ENCODE measurements at regions not wholly inside any gene's neighbourhood (a gene's known extent, or its start where the extent isn't known, plus 50 kb on each side); places are given as distances from the start of the nearest gene placed in this dataset.

DNA sequence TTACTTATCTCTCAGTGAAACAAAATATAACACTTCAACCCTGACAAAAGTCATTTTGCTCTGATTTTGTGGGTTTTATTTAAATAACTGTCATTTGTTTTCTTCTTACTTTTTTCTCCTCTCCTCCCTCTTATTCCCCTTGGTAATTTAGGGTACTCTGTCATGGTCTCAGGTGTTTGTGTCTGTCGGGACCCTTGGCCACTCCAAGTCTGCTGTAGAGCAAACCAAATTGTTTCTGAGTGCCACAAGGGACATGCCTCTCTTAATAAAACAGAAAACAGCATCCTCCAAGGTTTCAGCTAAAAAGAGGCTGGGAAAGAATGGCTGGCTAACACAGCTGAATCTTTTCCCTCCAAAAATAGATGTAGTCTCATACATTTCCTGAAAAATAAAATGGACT, 573.1 kb upstream of the KLF12 start:
- no peak for DNase-seq

DNA sequence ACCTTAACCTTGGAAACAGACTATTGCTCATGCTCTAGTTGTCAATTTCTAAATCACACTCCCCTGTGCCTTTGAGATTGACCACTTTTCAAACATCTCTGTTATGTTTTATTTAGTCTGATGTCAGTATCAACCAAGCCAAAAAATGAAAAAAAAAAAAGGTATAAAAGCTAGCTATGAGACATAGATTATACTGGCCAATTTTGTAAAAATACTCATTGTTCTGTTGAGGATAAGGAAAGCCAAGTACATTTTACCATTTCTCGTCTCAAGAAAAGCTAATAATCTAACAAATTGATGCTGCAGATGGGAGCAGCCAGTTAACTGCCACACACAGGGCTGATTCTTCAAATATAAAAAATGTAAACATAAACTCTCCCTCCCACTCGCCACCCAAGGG, 572.6 kb upstream of the KLF12 start:
- no peak for DNase-seq

GRCh38 chr13:74705438-74705837, 571.2 kb upstream of the KLF12 start:
- DNase-seq = no peak

- no peak for DNase-seq
Measured at GRCh38 chr13:74703855-74704387, 569.7 kb upstream of the KLF12 start.

DNA sequence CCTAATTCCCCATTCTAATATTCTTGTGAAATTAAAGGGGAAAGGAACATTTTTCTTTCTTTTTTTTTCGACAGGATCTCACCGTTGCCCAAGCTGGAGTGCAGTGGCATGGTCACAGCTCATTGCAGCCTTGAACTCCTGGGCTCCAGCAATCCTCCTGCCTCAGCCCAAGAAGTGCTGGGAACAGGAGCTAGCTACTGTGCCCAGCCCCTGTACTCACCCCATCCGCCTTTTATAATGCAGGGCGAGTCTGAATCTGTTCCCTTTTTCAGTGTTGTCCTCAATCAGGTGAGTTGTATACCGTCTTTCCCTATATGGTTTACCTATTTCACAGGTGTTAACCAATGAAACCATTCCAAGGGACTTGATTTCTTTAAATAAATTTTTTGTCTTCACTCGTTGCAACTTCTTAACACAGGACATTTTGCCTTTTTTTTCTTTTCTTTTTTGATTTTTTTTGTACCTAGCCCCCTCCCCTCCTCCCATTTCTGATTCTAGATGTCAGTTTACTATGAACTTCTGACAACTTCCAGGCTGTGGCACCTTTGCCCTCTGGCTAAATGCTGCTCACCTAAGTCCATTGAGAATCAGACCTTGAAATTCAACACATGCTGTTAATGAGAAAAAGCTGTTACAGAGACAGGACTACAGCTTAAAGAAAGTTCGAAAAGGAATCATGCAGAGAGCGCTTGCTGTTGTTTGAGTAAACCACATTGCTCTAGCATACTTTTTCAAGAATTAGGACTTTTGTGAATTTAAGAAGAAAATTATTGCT, 562.1 kb upstream of the KLF12 start:
- no peak for DNase-seq

DNA sequence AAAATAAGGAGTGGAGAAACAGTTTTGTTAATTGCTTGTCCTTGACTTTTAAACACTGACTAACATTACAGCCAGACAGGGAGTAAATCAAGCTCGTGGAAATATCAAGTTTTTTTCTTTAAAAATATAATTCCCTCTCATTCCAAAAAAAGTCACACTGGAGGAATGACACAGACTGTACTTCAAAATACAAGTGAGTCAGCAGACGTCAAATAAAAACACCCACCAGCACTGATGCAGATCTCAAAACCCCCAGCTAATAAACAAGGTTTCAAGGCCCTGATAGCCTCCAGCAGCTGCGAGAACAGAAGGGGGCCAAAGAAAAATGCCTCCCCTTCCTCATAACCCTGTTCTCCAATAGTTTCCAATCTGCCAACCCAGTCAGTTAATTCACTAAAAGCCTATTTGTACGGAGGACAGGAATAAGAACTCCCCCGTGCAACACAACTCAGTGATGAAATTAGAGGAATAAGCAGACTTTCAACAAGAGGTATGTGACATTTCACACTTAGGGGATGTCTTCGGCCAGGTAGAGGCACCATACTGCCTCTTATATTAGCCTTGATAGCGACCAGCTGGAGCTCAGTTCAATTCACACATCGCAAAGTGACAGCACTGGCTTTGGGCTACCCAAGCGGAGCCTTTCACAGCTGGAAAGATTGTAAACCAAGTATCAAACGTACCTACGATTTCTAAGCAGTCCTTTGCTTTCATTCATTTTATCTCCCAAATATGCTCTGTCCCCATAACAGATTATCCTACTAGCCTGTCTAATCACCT, 561.0 kb upstream of the KLF12 start:
- no peak for DNase-seq

DNA sequence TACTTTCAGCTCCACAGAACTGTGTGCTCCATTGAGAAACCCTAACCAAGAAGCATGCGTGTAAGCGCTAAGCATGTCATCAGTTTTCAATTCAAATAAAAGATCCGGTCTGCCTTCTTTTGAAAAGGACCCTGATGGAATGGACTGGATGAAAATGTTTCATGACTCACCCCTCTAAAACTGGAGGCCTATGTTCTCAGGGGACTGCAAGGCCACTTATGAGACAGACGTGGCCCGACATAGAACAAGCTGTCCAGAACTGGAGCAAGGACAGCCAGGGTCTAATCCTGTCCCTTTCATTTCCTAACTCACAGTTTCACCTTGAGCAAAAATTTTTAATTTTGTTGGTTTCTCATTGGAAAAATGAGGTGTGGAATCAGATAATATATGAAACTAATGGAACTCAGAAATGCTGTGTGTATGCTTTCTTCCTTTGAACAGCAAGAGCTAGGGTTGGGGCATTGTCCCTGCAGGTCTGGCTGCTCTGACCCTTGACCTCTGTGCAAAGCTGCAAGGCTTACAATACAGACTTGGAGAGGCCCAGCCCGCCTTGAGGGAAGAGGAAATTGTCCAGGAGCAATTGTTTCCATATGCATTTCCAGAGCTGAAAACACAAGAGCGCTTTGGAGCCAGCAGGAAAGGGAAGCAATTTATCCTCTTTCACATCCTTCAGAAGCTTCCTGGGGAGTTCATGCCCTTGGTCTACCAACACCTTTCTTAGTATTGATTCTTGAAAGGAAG, 553.4 kb upstream of the KLF12 start:
- no peak for DNase-seq

DNA sequence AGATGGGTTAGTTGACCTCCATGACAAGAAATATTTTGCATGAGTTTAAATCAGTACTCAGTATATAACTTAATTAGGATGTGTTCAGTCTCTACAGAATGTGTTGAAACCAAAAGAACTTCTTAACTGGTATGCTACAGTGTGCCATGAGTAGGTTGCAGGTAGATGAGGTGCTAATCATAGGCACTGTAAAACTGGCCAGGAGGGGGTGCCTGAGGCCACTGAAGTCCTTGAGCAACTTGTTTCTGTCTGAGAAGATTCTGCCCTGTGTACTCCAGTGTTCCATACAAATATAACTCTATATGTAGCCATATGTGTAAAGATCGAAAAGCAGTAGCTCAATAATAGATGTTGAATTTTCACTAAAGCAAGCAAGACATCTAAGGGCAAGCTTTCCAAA, 549.2 kb upstream of the KLF12 start:
- DNase-seq = no peak

DNA sequence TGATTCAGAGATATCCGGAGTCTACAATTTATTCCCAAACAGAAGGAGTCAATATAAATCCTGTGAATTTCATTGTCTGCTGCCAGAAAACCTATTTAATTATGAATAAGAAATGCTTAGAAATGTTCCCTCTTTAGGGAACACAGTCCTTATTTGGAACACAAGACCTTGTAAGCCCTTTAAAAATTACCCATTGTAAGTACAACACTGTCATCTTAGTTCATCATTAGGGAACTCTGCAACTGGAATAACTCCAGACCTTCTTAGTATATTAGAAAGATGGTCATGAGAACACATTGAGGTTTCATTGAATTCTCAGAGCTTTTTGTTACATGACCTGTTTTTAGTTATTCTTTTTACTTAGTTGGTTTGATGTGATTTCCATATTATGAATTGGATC, 548.5 kb upstream of the KLF12 start:
- no peak for DNase-seq

GRCh38 chr13:74681891-74682290, 547.7 kb upstream of the KLF12 start:
- DNase-seq = no peak

- no peak for DNase-seq
Measured at GRCh38 chr13:74678308-74678965, 544.2 kb upstream of the KLF12 start.

- no peak for DNase-seq
Measured at GRCh38 chr13:74675972-74676371, 541.8 kb upstream of the KLF12 start.

- DNase-seq = no peak
Measured at GRCh38 chr13:74675182-74675581, 541.0 kb upstream of the KLF12 start.

DNA sequence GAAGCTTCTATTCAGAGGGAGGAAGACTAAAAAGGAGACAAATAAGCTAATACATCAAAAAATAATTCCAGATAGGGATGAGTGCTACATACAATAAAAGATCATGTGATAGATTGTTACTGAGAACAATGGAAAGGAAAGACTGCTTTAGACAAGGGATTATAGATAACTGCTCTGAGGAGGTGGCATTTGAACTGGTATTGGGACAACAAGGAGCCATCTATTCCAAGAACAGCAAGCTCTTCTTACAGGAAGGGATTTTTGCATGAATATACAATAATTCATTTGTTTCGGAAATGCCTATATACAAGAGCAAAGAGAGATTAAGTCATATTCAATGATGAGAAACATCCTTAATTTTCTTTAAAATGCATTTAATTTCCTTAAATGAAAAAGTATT, 540.5 kb upstream of the KLF12 start:
- DNase-seq = no peak

GRCh38 chr13:74669149-74669548, 534.9 kb upstream of the KLF12 start:
- no peak for DNase-seq

DNA sequence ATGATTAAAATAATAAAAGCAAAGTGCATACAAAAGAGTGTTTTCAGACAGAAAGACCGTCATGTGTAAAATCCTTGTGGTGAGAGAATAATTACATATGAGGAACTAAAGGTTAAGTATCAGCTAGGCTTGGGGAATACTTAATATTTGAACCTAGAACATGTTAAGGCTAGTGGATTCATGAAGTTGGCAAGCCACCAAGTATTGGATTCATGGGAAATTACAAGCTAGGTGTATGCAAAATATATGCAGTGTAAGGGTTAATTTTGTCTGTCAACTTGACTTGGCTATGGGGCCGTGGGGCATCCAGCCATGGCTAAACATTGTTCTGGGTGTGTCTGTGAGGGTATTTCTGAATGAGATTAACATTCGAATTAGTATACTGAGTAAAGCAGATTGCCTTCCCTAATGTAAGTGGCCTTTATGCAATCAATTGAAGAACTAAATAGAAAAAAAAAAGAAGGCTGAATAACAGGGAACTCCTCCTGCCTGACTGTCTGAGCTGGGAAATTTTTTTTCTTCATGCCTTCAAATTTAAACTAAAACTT, 533.5 kb upstream of the KLF12 start:
- DNase-seq = no peak

GRCh38 chr13:74662905-74663304, 528.7 kb upstream of the KLF12 start:
- DNase-seq = no peak

- no peak for DNase-seq
Measured at GRCh38 chr13:74661851-74662250, 527.6 kb upstream of the KLF12 start.

DNA sequence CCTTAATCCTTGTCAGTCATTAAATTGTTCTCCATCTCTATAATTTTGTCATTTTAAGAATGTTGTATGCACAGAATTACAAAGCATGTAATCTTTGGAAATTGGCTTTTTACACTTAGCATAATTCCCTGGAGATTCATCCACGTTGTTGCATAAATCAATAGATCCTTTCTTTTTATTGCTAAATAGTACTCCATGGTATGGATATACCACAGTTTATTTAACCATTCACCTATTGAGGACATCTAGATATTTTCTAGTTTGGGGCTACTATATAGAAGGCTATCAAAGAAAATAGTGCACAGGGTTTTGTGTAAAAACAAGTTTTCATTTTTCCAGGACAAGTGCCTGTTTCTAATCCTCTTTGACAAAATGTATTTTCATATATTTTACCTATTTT, 523.6 kb upstream of the KLF12 start:
- DNase-seq = no peak

GRCh38 chr13:74651121-74651520, 516.9 kb upstream of the KLF12 start:
- DNase-seq = no peak

GRCh38 chr13:74647991-74648390, 513.8 kb upstream of the KLF12 start:
- no peak for DNase-seq

GRCh38 chr13:74647211-74647610, 513.0 kb upstream of the KLF12 start:
- DNase-seq = no peak

DNA sequence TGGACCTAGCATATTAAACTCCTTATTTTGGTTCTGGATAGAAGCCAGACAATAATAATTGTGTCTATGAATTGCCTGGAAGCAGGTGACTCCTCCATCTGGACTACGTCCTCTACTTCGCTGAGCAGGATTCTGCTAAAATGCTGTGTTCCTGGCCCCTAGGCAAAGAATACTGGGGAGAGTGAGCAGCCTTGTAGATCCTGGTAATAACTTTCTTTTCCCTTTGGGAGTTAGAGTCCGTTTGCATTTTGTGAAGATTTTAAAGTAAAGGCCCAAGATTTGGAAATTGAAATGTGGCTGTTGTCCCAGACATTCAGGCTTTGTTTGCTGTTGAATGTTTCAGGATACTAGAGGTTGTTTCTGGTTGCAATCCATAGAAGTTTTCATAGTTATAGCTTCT, 511.9 kb upstream of the KLF12 start:
- DNase-seq = no peak

Measured in CD4-positive, alpha-beta T cell treated with Interleukin-6 for 4 hours (primary cell).